ENCODE measurements at regions not wholly inside any gene's neighbourhood (a gene's known extent, or its start where the extent isn't known, plus 50 kb on each side); places are given as distances from the start of the nearest gene placed in this dataset.

- TF ChIP-seq POLR2A (IDR thresholded peaks at IDR 0.05; ENCODE audit: low read depth, low read length) = no peak
- TF ChIP-seq POLR2AphosphoS5 (IDR thresholded peaks at IDR 0.05; ENCODE audit: low read depth, low read length) = no peak
These were observed 549.0 kb upstream of the SLC8A1 start for GRCh38 chr2:41000906-41001305.
